ENCODE measurements at regions not wholly inside any gene's neighbourhood (a gene's known extent, or its start where the extent isn't known, plus 50 kb on each side); places are given as distances from the start of the nearest gene placed in this dataset.
"Not testable (repeated sequence)": the region's sequence is repeated elsewhere in the genome, so short reads cannot be mapped to it uniquely, and the experiment has no call there.

- no peak for DNase-seq (ENCODE audit: low spot score)
- in situ Hi-C loops (cut with HindIII; ENCODE audit: low sequenced_read_pairs): no loop called here
Observed at GRCh38 chr3:184440151-184440550, 60.3 kb downstream of the CHRD start.

- in situ Hi-C loops (cut with HindIII; ENCODE audit: low sequenced_read_pairs): no loop called here
- DNase-seq (ENCODE audit: low spot score): no peak
Observed at GRCh38 chr3:184441202-184441900, 61.5 kb downstream of the CHRD start.

GRCh38 chr3:184443364-184443763, 63.5 kb downstream of the CHRD start:
- no peak for DNase-seq (ENCODE audit: low spot score)
- in situ Hi-C loops (cut with HindIII; ENCODE audit: low sequenced_read_pairs): no loop called here

GRCh38 chr3:184443831-184444230, 64.0 kb downstream of the CHRD start:
- in situ Hi-C loops (cut with HindIII; ENCODE audit: low sequenced_read_pairs): no loop called here
- no peak for DNase-seq (ENCODE audit: low spot score)

GRCh38 chr3:184448321-184449160, 68.7 kb downstream of the CHRD start:
- no peak for DNase-seq (ENCODE audit: low spot score)
- in situ Hi-C loops (cut with HindIII; ENCODE audit: low sequenced_read_pairs): no loop called here

GRCh38 chr3:184449161-184449515, 69.3 kb downstream of the CHRD start:
- in situ Hi-C loops (cut with HindIII; ENCODE audit: low sequenced_read_pairs): no loop called here
- DNase-seq (ENCODE audit: low spot score): no peak

- in situ Hi-C loops (cut with HindIII; ENCODE audit: low sequenced_read_pairs): no loop called here
- DNase-seq (ENCODE audit: low spot score): no peak
Observed at GRCh38 chr3:184450547-184450946, 70.7 kb downstream of the CHRD start.

- in situ Hi-C loops (cut with HindIII; ENCODE audit: low sequenced_read_pairs): no loop called here
- DNase-seq (ENCODE audit: low spot score): no peak
Observed at GRCh38 chr3:184453296-184453695, 73.4 kb downstream of the CHRD start.

GRCh38 chr3:184455991-184456390, 76.1 kb downstream of the CHRD start:
- in situ Hi-C loops (cut with HindIII; ENCODE audit: low sequenced_read_pairs): no loop called here

GRCh38 chr3:184456476-184456875, 76.6 kb downstream of the CHRD start:
- DNase-seq (ENCODE audit: low spot score): no peak
- in situ Hi-C loops (cut with HindIII; ENCODE audit: low sequenced_read_pairs): no loop called here

More at GRCh38 chr3:184455991-184456390, 76.1 kb downstream of the CHRD start:
- peak; percentile 66 for DNase-seq (ENCODE audit: low spot score)

GRCh38 chr3:184457329-184457728, 77.5 kb downstream of the CHRD start:
- no peak for DNase-seq (ENCODE audit: low spot score)
- in situ Hi-C loops (cut with HindIII; ENCODE audit: low sequenced_read_pairs): no loop called here

GRCh38 chr3:184457784-184458377, 78.0 kb downstream of the CHRD start:
- in situ Hi-C loops (cut with HindIII; ENCODE audit: low sequenced_read_pairs); DNase-seq (ENCODE audit: low spot score): not testable (repeated sequence)

GRCh38 chr3:184459355-184459754, 79.5 kb downstream of the CHRD start:
- peak; percentile 15 for DNase-seq (ENCODE audit: low spot score)
- in situ Hi-C loops (cut with HindIII; ENCODE audit: low sequenced_read_pairs): no loop called here

- DNase-seq (ENCODE audit: low spot score): no peak
- in situ Hi-C loops (cut with HindIII; ENCODE audit: low sequenced_read_pairs): no loop called here
Observed at GRCh38 chr3:184460276-184460675, 80.4 kb downstream of the CHRD start.

- DNase-seq (ENCODE audit: low spot score): no peak
- in situ Hi-C loops (cut with HindIII; ENCODE audit: low sequenced_read_pairs): no loop called here
Observed at GRCh38 chr3:184461219-184461618, 81.4 kb downstream of the CHRD start.

- in situ Hi-C loops (cut with HindIII; ENCODE audit: low sequenced_read_pairs): no loop called here
- DNase-seq (ENCODE audit: low spot score): no peak
Observed at GRCh38 chr3:184465883-184466412, 86.1 kb downstream of the CHRD start.

- DNase-seq (ENCODE audit: low spot score): no peak
- in situ Hi-C loops (cut with HindIII; ENCODE audit: low sequenced_read_pairs): no loop called here
Observed at GRCh38 chr3:184466413-184466960, 86.6 kb downstream of the CHRD start.

GRCh38 chr3:184467171-184467570, 87.3 kb downstream of the CHRD start:
- in situ Hi-C loops (cut with HindIII; ENCODE audit: low sequenced_read_pairs): no loop called here

GRCh38 chr3:184470551-184470950, 90.7 kb downstream of the CHRD start:
- in situ Hi-C loops (cut with HindIII; ENCODE audit: low sequenced_read_pairs): no loop called here
- DNase-seq (ENCODE audit: low spot score): no peak

More at GRCh38 chr3:184467171-184467570, 87.3 kb downstream of the CHRD start:
- DNase-seq (ENCODE audit: low spot score): no peak

GRCh38 chr3:184471439-184471838, 90.1 kb upstream of the EPHB3 start:
- DNase-seq (ENCODE audit: low spot score): no peak
- in situ Hi-C loops (cut with HindIII; ENCODE audit: low sequenced_read_pairs): no loop called here

Measured in G401 (cell line).